Dermis blood vessel endothelial cell (primary cell): ENCODE measurements at regions not wholly inside any gene's neighbourhood (a gene's known extent, or its start where the extent isn't known, plus 50 kb on each side); places are given as distances from the start of the nearest gene placed in this dataset.
"Not testable (repeated sequence)": the region's sequence is repeated elsewhere in the genome, so short reads cannot be mapped to it uniquely, and the experiment has no call there.

Source experiments
- DNase-seq: peaks from one replicate; pipeline ENCODE4 v3.0.0; 2010

- DNase-seq: not testable (repeated sequence)
Observed at GRCh38 chr3:139116631-139117030, 71.9 kb upstream of the PRR23C start.

DNA sequence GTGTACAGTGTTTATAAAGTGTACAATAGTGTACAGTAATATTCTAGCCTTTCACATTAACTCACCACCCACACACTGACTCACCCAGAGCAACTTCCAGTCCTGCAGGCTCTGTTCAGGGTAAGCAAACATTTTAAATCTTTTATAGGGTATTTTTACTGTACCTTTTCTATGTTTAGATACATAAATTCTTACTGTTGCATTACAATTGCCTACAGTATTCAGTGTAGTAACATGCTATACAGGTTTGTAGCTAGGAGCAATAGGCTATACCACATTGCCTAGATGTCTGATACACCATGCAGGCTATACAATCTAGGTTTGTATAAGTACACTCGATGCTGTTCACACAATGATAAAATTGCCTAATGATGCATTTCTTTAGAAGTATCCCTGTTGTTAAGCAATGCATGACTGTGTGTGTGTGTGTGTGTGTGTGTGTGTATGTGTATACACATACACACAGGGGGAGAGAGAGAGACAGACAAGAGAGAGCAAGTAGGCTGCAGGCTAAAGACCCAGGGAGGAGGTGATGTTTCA, 72.5 kb upstream of the PRR23C start:
- no peak for DNase-seq

- DNase-seq: no peak
Observed at GRCh38 chr3:139117883-139118760, 73.4 kb upstream of the PRR23C start.

GRCh38 chr3:139118835-139119234, 74.1 kb upstream of the PRR23C start:
- DNase-seq: no peak

- no peak for DNase-seq
Observed at GRCh38 chr3:139119331-139120025, 74.8 kb upstream of the PRR23C start.

- DNase-seq: no peak
Observed at GRCh38 chr3:139120086-139121056, 75.7 kb upstream of the PRR23C start.

- DNase-seq: no peak
Observed at GRCh38 chr3:139121513-139122220, 77.0 kb upstream of the PRR23C start.

- no peak for DNase-seq
Observed at GRCh38 chr3:139122221-139122581, 77.5 kb upstream of the PRR23C start.

DNA sequence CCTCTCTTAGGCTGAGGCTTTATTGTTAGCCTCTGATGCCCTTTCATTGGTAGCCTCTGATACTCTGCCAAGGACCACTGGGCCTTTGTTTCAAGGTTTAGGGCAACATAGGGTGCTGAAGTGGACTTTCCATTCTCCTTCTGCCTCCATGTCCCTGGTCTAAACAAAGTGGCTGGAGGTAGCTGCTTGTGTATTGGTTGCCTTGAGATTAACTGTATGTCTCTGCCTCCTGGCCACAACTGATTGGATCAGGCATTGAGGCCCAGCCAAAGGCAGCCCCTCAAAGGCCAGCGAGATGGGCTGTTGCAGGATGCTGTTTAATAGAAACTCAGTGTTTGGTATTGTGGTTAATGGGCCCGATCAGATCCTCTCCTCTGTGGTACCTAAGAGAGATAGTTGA, 77.9 kb upstream of the PRR23C start:
- no peak for DNase-seq

- DNase-seq: no peak
Observed at GRCh38 chr3:139123377-139124095, 78.8 kb upstream of the PRR23C start.

GRCh38 chr3:139124197-139124596, 79.5 kb upstream of the PRR23C start:
- no peak for DNase-seq

DNA sequence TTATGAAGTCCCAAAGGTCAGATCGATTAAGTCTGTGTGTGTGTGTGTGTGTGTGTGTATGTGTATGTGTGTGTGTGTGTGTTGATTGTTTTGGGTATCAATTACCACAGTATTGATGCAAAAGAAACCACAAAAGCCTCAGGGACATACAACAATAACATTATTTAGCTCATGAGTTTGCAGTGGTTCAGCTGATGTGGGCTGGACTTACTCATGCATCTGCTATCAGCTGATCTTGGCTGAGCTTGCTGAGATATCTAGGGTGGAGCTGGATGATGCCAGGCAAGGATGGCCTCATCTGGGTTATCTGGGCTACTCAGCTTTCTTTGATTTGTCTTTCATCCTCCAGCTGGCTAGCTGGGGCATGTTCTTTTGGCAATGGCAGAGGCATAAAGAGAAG, 82.4 kb upstream of the PRR23C start:
- no peak for DNase-seq

- not testable (repeated sequence) for DNase-seq
Observed at GRCh38 chr3:139127629-139128028, 82.9 kb upstream of the PRR23C start.

DNA sequence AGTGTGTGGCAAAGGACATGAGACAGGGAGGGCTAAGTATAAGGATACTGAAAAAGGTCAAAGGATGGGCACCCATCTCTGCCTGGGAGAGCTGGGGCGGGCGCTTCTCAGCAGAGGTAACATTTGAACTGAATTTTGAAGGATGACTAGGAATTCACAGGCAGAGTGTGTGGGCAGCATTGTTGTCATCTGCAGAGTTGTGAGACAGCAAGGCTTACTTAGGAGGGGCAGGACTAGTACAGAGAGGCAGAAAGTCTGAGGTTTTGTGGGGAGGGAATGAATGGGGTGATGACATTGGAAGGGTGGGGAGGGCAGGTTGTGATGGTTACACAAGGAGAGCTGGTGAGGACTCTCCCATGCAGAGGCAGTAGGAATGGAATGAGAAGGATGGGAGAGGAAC, 84.1 kb upstream of the PRR23C start:
- DNase-seq: no peak

- DNase-seq: no peak
Observed at GRCh38 chr3:139129892-139130291, 85.2 kb upstream of the PRR23C start.

DNA sequence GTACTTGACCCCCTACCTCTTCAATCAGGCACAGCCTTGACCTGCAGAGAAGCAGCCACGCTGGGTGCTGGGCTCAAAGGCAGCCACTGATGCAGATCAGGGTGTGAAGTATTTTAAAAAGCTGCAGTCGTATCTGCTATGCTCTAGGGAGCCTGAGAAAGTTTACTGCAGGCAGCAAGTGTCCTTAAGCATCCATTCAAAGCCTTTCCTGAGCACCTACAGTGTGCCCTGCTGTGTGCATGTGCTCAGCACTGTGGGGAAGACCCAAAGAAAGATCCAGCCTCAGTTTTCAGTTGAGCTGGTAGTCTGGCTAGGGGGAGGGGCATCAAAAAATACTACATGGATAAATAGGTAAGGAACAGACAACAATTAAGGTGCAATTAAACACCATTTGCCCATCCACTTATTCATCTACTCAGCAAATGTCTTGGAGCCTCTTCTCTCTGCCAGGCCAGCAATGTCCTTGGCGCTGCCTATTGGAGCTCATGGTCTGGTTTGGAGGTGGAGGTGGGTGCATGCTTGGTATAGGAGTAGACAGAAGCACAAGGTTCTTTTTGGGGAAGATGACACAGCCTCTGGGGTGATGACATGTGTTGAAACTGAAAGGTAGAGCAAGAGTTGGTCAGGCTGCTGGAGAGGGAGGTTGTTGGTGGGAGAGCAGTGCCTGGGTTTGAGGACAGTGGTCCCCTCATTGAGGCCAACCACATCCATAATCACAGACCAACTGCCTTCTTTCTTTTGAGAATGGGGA, 85.9 kb upstream of the PRR23C start:
- no peak for DNase-seq

GRCh38 chr3:139131951-139132350, 87.3 kb upstream of the PRR23C start:
- DNase-seq: no peak

GRCh38 chr3:139132976-139133375, 88.3 kb upstream of the PRR23C start:
- no peak for DNase-seq

DNA sequence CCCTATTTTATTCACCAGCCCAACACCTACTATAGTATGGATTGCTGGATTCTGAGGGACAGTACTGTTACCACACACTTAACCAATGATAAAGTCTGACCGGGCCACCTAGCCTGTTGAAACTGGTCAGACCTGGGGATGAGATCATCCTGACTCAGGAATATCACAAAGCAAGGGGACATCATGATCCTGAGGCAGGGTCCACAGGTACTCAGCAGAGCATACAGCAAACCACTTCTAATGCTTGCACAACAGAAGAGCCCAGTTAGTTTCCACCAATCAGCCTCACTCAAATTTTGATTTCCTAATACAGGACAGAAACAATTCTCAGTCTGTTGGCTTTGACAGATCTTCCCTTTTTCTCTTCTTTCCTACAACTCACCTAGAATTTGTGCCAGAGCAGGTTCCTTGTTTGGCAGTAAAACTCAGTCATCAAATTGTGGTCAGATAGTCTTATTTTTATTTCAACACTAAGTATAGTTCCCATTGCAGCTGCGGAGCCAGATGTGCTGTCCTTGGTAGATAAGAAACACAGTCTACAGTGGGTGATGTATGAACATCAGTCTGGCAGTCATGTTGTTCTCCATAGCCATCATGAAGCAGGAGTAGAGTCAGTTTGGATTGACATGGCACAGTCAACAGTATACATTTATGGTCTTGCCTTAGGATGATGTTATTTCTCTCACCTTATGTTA, 90.1 kb upstream of the PRR23C start:
- DNase-seq: no peak

- DNase-seq: no peak
Observed at GRCh38 chr3:139135657-139136056, 91.0 kb upstream of the PRR23C start.
